ENCODE measurements at regions not wholly inside any gene's neighbourhood (a gene's known extent, or its start where the extent isn't known, plus 50 kb on each side); places are given as distances from the start of the nearest gene placed in this dataset.

DNA sequence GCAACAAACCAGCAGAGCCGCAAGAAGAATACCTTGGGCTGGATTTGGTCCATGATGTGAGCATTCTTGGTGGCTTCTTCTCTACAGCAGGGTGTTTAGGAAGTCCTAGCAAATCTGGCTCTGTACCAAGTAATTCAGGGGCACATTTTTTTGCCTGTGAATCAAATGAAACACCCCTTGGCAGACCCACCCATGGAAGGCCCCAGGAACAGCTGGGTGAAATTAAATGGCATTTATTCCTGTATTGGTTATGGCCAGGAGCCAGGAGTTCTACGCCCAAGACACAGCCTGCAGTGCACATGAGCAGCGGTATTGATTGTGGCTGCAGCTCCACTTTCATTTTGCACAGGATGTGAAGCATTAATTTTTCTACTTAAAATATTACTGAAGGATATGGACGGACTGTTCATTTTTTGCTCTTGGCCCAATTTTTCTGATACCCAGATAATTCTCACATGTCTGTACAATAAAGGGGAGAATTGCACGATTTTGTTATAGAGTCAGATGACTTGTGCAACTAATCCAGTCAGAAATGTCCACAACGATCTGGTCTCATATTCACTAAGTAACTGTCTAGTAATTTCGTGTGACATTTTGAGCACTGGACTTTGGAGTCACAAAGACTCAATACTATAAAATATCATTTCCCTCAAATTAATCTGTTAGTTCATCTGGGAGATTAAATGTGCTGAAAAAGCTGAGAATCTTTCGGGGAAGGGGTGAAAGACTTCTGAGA lies 120.7 kb upstream of the APC start:
- no peak for TF ChIP-seq EZH2 (IDR thresholded peaks at IDR 0.05; ENCODE audit: low read depth, unreplicated experiment)
- TF ChIP-seq, protein P1, sequence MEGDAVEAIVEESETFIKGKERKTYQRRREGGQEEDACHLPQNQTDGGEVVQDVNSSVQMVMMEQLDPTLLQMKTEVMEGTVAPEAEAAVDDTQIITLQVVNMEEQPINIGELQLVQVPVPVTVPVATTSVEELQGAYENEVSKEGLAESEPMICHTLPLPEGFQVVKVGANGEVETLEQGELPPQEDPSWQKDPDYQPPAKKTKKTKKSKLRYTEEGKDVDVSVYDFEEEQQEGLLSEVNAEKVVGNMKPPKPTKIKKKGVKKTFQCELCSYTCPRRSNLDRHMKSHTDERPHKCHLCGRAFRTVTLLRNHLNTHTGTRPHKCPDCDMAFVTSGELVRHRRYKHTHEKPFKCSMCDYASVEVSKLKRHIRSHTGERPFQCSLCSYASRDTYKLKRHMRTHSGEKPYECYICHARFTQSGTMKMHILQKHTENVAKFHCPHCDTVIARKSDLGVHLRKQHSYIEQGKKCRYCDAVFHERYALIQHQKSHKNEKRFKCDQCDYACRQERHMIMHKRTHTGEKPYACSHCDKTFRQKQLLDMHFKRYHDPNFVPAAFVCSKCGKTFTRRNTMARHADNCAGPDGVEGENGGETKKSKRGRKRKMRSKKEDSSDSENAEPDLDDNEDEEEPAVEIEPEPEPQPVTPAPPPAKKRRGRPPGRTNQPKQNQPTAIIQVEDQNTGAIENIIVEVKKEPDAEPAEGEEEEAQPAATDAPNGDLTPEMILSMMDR (conservative IDR thresholded peaks at IDR 0.05; ENCODE audit: low read depth in 2 of 2) = no peak
- TF ChIP-seq REST (IDR thresholded peaks at IDR 0.05; ENCODE audit: unreplicated experiment) = no peak
- no peak for TF ChIP-seq POLR2AphosphoS5 (IDR thresholded peaks at IDR 0.05; ENCODE audit: low read depth)

All from GM23338 (cell line).